Glomerular endothelial cell (primary cell): ENCODE measurements at regions not wholly inside any gene's neighbourhood (a gene's known extent, or its start where the extent isn't known, plus 50 kb on each side); places are given as distances from the start of the nearest gene placed in this dataset.
"Not testable (repeated sequence)": the region's sequence is repeated elsewhere in the genome, so short reads cannot be mapped to it uniquely, and the experiment has no call there.

ENCODE experiments used
- DNase-seq: peaks from one replicate; pipeline ENCODE4 v3.0.0-alpha.2; 2011; ENCODE audit warnings: low read depth, low spot score; ENCODE audit errors: extremely low read depth

GRCh38 chr1:208344202-208344857 is 100.1 kb upstream of the PLXNA2 start:
- DNase-seq = no peak

- DNase-seq = no peak
These were observed 103.0 kb upstream of the PLXNA2 start for GRCh38 chr1:208347191-208347590.

DNA sequence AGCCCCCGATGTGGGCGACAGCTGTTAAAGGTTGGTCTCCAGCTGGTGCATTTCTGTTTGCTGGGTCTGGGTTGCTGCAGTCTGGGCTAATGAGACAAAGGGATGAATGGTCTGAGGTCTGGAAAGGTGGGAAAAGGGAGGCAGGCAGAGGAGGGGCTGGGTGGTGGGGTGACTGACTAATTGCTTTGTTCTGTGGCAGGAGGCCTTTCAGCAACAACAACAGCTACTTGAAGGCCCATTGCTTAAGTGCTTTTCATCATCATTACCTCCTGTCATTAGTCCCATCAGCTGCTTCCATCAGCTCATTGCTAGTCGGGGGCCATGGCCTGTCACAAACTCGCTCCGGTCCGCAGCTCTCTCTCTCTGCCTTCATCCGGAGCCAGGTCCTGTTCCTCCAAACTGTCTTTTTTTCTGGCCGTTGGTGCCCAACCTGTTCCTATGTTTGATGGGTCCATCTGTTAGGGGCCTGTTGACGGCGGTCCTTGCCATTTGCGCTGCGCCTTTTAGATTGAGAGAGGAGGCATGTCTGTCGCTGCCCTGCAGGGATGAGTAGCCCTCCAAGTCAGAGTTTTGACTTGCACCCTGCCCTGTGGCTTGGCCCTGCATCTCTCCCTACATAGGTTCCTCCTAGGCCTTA is 105.6 kb upstream of the PLXNA2 start:
- DNase-seq = no peak

DNA sequence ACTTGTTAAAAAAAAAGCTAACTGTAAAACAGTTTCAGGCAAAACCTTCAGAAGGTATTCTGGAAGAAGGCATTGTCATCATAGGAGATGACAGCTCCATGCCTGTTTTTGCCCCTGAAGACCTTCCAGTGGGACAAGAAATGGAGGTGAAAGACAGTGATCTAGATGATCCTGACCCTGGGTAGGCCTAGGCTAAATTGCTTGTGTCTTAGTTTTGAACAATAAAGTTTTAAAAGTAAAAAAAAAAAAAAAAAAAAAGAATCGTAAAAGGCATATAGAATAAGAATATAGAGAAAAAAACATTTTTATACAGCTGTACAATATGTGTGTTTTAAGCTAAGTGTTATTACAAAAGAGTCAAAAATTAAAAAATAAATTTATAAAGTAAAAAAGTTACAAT is 106.6 kb upstream of the PLXNA2 start:
- DNase-seq = no peak

DNA sequence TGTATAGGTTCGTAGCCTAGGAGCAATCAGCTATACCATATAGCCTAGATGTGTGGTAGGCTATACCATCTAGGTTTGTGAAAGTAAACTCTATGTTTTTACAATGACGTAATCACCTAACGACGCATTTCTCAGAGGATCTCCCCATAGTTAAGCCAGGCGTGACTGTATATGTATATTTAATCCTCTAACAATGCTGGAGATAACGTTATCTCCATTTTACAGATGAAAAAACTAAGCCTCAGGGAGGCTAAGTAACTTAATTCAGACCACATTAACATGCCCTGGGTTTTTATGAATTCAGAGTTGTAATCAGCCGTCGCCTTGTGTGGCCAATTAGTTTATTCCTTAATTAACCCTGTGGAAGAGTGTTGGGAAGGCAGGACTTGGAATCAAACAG is 107.7 kb upstream of the PLXNA2 start:
- DNase-seq = no peak

GRCh38 chr1:208353797-208354196 is 109.6 kb upstream of the PLXNA2 start:
- DNase-seq = not testable (repeated sequence)

- DNase-seq = no peak
These were observed 113.7 kb upstream of the PLXNA2 start for GRCh38 chr1:208357644-208358507.

- DNase-seq = no peak
These were observed 114.5 kb upstream of the PLXNA2 start for GRCh38 chr1:208358651-208359050.

DNA sequence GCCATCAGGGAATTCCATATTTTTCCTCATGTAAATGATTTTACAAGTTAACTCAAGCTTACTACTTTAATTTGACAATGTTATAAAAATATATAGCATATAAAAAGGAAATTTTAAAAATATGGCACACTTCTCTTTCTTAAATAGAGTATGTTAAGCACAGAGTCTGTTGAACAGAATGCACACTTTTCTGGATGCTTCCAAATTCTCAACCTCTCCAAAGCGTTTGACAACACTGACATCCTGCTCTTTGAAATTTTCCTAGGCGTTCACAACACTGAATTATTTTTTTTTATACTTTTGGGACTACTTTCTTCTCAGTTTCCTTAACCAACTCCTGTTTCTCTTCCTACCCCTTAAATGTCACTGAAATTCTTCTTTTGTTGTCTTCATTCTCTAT is 117.8 kb upstream of the PLXNA2 start:
- no peak for DNase-seq

GRCh38 chr1:208366559-208366958 is 122.4 kb upstream of the PLXNA2 start:
- no peak for DNase-seq

DNA sequence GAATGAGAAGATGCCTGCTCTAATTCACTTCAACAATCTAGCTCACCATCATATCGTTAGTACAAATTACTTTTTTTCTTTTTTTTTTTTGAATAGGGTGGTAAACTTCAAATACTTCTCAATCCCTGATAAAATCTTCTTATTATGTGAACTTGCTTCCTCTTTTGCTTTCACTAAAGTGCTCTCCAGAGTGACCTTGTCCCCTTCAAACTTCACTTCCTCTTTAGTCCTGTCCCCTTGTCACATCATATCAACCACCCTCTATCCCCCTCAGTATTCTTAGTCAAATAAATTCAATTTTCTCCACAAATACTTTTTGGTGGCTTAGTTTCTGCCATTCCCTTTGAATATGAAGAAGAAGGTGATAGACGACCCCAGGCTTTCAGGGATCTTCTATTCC is 124.9 kb upstream of the PLXNA2 start:
- no peak for DNase-seq

GRCh38 chr1:208369658-208370057 is 125.5 kb upstream of the PLXNA2 start:
- no peak for DNase-seq

- DNase-seq = no peak
These were observed 130.3 kb upstream of the PLXNA2 start for GRCh38 chr1:208374391-208374941.

- no peak for DNase-seq
These were observed 137.3 kb upstream of the PLXNA2 start for GRCh38 chr1:208381481-208381880.

DNA sequence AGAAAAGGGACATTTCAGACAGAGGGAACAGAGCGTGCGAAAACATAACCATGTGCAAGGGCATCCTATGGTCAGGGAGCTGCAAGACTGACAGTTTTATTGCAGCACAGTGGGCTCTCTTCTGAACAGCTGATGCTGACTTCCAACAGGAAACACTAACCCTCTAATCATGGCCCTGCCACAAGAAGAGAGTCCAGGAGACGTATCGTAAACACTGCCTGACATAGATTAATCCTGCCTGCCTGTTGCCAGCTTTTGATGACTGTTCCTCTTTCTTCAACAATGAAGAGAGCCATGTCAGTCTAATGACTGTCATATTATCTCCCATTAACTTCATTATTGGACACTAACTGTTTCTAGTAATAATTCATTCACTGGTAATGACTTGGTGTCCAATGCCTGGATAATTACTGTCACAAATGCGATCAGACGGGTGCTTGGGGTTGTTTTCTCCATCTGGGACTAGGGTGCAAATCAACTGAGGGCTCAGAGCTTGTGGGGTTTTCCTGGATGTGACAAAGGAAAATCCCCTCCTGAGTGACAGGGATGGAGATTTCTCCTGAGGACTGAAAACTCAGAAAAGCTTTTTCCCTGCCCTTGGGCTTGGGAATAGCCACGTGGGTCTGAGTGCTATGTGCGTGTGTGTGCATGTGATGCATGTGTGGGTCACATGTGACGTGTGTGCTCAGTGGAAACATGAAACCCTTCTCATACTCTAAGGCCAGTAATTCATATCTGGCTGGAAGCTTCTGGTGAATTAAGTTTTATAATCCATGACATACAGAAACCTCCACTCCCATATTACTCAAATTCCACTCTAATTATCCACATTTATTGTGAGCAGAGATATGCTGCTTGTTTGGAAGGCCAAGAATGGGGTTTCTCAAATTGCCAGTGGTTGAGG is 144.0 kb upstream of the PLXNA2 start:
- no peak for DNase-seq

DNA sequence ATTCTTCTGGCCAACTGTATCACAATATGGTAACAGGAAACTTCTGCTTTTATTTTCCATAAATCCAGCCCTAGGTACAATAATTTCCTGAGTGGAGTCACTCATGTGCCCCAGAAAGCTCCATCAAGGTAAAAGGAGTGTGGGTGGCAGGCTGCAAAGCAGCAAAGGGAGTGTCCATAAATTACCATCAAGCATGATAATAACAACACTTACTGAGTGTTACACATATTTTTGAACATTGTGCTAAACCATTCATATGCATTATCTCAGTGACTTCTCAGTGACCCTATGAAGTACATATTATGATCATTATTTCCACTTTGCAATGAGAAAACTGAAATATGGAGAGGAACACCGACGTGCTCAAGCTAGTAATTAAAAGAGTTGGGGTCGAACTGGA is 149.2 kb upstream of the PLXNA2 start:
- no peak for DNase-seq

- no peak for DNase-seq
These were observed 149.6 kb upstream of the PLXNA2 start for GRCh38 chr1:208393826-208394225.

DNA sequence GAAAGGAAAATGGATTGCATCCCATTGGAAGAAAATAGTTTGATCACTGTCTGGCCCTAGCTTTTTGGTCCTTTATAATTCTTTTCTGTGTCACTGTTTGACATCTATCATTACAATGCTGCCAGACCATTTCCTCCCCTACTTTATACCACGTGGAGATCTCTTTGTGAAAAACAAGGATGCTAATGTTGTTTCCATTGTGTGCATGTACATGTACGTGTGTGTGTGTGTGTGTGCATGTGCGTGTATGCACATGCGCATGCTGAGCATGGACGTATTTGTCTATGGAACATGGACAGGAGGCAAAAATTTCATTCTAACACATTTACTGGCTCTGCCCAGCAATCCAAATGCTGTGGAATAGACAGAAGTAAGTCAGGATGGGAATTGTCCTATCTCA is 153.1 kb upstream of the PLXNA2 start:
- DNase-seq = no peak

DNA sequence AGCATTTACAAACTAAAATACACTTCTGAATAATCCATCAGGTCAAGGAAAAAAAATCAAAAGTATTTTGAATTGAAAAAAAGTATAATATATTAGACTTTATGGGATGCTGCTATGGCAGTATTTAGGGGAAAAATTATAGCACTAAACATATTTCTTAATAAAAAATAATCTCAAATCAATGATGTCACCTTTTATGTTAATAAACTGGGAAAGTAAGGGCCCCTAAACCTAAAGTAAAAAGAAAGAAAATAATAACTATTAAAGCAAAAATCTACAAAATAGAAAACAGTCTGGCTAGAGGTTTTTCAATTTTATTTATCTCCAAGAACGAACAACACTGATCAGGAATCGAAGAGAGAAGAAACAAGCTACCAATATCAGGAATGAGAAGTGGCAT is 160.8 kb upstream of the PLXNA2 start:
- DNase-seq = no peak

GRCh38 chr1:208409176-208409575 is 165.0 kb upstream of the PLXNA2 start:
- DNase-seq = no peak

- DNase-seq = no peak
These were observed 166.2 kb upstream of the PLXNA2 start for GRCh38 chr1:208410409-208410808.
